GM19035 (cell line): ENCODE measurements at regions not wholly inside any gene's neighbourhood (a gene's known extent, or its start where the extent isn't known, plus 50 kb on each side); places are given as distances from the start of the nearest gene placed in this dataset.

ENCODE experiments used
- ATAC-seq: cut with Tn5 transposase; IDR thresholded peaks from one replicate; pipeline ENCODE4 v1.9.1; 2021; ENCODE audit not compliant: unreplicated experiment

- no peak for ATAC-seq
These were observed 160.7 kb downstream of the ICE1 start for GRCh38 chr5:5583023-5583765.

- ATAC-seq: no peak
These were observed 158.6 kb downstream of the ICE1 start for GRCh38 chr5:5581080-5581479.

GRCh38 chr5:5576744-5577143 lies 154.3 kb downstream of the ICE1 start:
- ATAC-seq: no peak

- no peak for ATAC-seq
These were observed 153.0 kb downstream of the ICE1 start for GRCh38 chr5:5575461-5575860.

GRCh38 chr5:5573798-5574380 lies 151.4 kb downstream of the ICE1 start:
- no peak for ATAC-seq

- ATAC-seq: no peak
These were observed 150.7 kb downstream of the ICE1 start for GRCh38 chr5:5572976-5573797.

GRCh38 chr5:5572010-5572865 lies 149.8 kb downstream of the ICE1 start:
- no peak for ATAC-seq

GRCh38 chr5:5570646-5571045 lies 148.2 kb downstream of the ICE1 start:
- no peak for ATAC-seq

GRCh38 chr5:5564898-5565297 lies 142.4 kb downstream of the ICE1 start:
- ATAC-seq: no peak

- no peak for ATAC-seq
These were observed 137.5 kb downstream of the ICE1 start for GRCh38 chr5:5560016-5560415.

GRCh38 chr5:5558638-5559527 lies 136.4 kb downstream of the ICE1 start:
- no peak for ATAC-seq

- ATAC-seq: no peak
These were observed 135.6 kb downstream of the ICE1 start for GRCh38 chr5:5558102-5558501.

GRCh38 chr5:5551499-5551898 lies 129.0 kb downstream of the ICE1 start:
- no peak for ATAC-seq

GRCh38 chr5:5546408-5546807 lies 123.9 kb downstream of the ICE1 start:
- ATAC-seq: no peak

GRCh38 chr5:5544094-5544663 lies 121.7 kb downstream of the ICE1 start:
- ATAC-seq: no peak

GRCh38 chr5:5542654-5543053 lies 120.2 kb downstream of the ICE1 start:
- no peak for ATAC-seq

- ATAC-seq: no peak
These were observed 117.6 kb downstream of the ICE1 start for GRCh38 chr5:5540065-5540464.
